ENCODE measurements at regions not wholly inside any gene's neighbourhood (a gene's known extent, or its start where the extent isn't known, plus 50 kb on each side); places are given as distances from the start of the nearest gene placed in this dataset.
"Not testable (repeated sequence)": the region's sequence is repeated elsewhere in the genome, so short reads cannot be mapped to it uniquely, and the experiment has no call there.

- no peak for DNase-seq (ENCODE audit: low spot score)
- TF ChIP-seq, protein P1, sequence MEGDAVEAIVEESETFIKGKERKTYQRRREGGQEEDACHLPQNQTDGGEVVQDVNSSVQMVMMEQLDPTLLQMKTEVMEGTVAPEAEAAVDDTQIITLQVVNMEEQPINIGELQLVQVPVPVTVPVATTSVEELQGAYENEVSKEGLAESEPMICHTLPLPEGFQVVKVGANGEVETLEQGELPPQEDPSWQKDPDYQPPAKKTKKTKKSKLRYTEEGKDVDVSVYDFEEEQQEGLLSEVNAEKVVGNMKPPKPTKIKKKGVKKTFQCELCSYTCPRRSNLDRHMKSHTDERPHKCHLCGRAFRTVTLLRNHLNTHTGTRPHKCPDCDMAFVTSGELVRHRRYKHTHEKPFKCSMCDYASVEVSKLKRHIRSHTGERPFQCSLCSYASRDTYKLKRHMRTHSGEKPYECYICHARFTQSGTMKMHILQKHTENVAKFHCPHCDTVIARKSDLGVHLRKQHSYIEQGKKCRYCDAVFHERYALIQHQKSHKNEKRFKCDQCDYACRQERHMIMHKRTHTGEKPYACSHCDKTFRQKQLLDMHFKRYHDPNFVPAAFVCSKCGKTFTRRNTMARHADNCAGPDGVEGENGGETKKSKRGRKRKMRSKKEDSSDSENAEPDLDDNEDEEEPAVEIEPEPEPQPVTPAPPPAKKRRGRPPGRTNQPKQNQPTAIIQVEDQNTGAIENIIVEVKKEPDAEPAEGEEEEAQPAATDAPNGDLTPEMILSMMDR (IDR thresholded peaks at IDR 0.05; ENCODE audit: extremely low read depth, missing control alignments): no peak
Measured at GRCh38 chr16:5751216-5751615, 653.6 kb upstream of the EEF2KMT start.

DNA sequence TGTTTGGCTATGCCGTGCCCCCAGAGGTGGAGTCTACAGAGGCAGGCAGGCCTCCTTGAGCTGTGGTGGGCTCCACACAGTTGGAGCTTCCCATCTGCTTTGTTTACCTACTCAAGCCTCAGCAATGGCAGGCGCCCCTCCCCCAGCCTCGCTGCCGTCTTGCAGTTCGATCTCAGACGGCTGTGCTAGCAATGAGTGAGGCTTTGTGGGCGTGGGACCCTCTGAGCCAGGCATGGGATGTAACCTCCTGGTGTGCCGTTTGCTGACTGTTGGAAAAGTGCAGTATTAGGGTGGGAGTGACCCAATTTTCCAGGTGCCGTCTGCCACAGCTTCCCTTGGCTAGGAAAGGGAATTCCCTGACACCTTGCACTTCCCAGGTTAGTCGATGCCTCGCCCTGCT, 652.8 kb upstream of the EEF2KMT start:
- DNase-seq (ENCODE audit: low spot score): not testable (repeated sequence)

DNA sequence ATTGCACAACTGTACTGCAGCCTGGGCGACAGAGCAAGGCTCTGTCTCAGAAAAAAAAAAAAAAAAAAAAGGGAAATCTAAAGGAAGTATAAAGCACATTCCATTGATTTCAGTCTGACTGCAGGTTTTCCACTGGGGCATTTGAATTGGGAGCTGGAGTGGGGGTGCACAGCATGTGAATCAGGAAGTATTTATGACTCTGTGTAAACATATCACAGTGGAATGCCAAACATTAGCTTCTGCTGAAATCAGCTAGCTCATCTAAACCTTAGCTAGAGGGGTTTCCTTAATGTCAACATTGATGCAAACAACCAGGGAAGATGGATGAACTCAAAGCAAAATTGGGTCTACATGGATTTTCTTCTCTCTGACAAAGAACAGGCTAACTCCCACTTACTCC, 641.0 kb upstream of the EEF2KMT start:
- TF ChIP-seq, protein P1 (IDR thresholded peaks at IDR 0.05; ENCODE audit: extremely low read depth, missing control alignments): no peak
- DNase-seq (ENCODE audit: low spot score): no peak

DNA sequence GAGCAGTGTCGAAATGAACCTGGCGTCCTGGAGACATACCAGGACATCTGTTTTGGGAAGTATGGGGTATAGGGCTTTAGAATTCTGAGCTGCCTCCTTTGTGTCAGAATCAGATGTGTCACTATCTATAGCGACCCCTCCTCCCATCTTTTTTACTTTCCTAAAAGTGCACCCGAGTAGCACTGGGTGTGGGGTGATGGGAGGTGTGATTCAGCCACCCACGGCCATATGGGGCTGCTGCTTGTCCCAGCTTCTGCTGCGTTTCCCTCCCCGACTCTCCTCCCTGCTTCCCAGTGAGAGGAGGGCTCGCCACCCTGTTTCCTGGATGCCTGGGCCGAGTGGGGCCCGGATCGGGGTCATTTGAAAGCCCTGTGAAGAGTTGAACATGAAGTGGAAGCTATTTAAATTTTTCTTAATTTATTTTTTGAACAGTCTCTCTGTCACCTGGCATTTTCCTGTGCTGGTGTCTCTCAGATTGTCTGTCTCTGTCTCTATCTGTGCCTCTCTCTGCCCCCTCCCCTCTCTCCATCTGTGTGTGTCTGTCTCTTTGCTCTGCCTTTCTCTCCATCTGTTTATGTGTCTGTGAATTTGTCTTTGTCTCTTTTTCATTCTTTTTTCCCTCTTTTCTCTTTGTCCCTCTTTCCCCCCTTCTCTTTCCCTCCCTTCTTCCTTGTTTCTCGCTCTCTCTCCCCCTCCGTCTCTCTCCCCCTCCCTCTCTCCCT, 638.8 kb upstream of the EEF2KMT start:
- TF ChIP-seq, protein P1 (IDR thresholded peaks at IDR 0.05; ENCODE audit: extremely low read depth, missing control alignments): no peak
- DNase-seq (ENCODE audit: low spot score): no peak

GRCh38 chr16:5735444-5735843, 637.8 kb upstream of the EEF2KMT start:
- no peak for DNase-seq (ENCODE audit: low spot score)
- TF ChIP-seq, protein P1 (IDR thresholded peaks at IDR 0.05; ENCODE audit: extremely low read depth, missing control alignments): no peak

- TF ChIP-seq, protein P1 (IDR thresholded peaks at IDR 0.05; ENCODE audit: extremely low read depth, missing control alignments): no peak
- DNase-seq (ENCODE audit: low spot score): no peak
Measured at GRCh38 chr16:5730783-5731182, 633.2 kb upstream of the EEF2KMT start.

GRCh38 chr16:5722116-5722619, 624.6 kb upstream of the EEF2KMT start:
- DNase-seq (ENCODE audit: low spot score): no peak
- TF ChIP-seq, protein P1 (IDR thresholded peaks at IDR 0.05; ENCODE audit: extremely low read depth, missing control alignments): no peak

DNA sequence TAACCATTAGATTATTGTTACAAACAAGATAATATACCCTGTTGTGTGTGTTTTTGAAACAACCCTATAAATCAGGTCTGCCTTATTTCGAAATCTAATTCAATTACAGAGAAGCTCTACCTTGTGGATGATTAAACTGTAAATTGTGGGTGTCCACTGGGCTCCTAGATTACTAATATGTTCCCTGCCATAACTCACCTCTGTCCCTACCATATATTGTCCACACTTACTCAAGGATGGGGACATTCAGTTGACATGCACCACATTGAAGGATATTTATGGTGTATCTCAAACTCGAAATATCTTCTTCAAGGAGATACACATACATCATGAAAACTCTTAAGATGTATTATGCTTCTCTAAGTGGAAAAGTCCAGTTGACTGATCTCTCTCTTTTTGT, 617.6 kb upstream of the EEF2KMT start:
- TF ChIP-seq, protein P1 (IDR thresholded peaks at IDR 0.05; ENCODE audit: extremely low read depth, missing control alignments): no peak
- no peak for DNase-seq (ENCODE audit: low spot score)

Data from GM20000 (cell line).